DMS153 treated with DMSO at 0.1 percent for 48 hours (cell line): ENCODE measurements at regions not wholly inside any gene's neighbourhood (a gene's known extent, or its start where the extent isn't known, plus 50 kb on each side); places are given as distances from the start of the nearest gene placed in this dataset.
"Not testable (repeated sequence)": the region's sequence is repeated elsewhere in the genome, so short reads cannot be mapped to it uniquely, and the experiment has no call there.

ENCODE experiments used
- DNase-seq: peaks from one replicate; lab custom pipeline; 2025; ENCODE audit not compliant: unreplicated experiment; lab: John Stamatoyannopoulos, UW

GRCh38 chr19:30848636-30849425 lies 476.6 kb downstream of the ZNF536 start:
- DNase-seq = no peak

GRCh38 chr19:30846102-30846501 lies 473.9 kb downstream of the ZNF536 start:
- DNase-seq = no peak

GRCh38 chr19:30842926-30843325 lies 470.7 kb downstream of the ZNF536 start:
- no peak for DNase-seq

- no peak for DNase-seq
Observed at GRCh38 chr19:30841934-30842333, 469.8 kb downstream of the ZNF536 start.

- DNase-seq = no peak
Observed at GRCh38 chr19:30830875-30831274, 458.7 kb downstream of the ZNF536 start.

- DNase-seq = not testable (repeated sequence)
Observed at GRCh38 chr19:30825505-30825904, 453.3 kb downstream of the ZNF536 start.

GRCh38 chr19:30824809-30825208 lies 452.6 kb downstream of the ZNF536 start:
- DNase-seq = no peak

GRCh38 chr19:30817965-30818567 lies 445.9 kb downstream of the ZNF536 start:
- no peak for DNase-seq

- no peak for DNase-seq
Observed at GRCh38 chr19:30817197-30817596, 445.0 kb downstream of the ZNF536 start.

GRCh38 chr19:30815889-30816580 lies 443.9 kb downstream of the ZNF536 start:
- no peak for DNase-seq

- peak; percentile 33 for DNase-seq
Observed at GRCh38 chr19:30812099-30812678, 440.0 kb downstream of the ZNF536 start.

GRCh38 chr19:30811397-30812098 lies 439.4 kb downstream of the ZNF536 start:
- DNase-seq = no peak

- DNase-seq = no peak
Observed at GRCh38 chr19:30810726-30811125, 438.5 kb downstream of the ZNF536 start.

- DNase-seq = no peak
Observed at GRCh38 chr19:30807278-30807677, 435.1 kb downstream of the ZNF536 start.

- no peak for DNase-seq
Observed at GRCh38 chr19:30806311-30806710, 434.1 kb downstream of the ZNF536 start.

- no peak for DNase-seq
Observed at GRCh38 chr19:30804751-30805150, 432.6 kb downstream of the ZNF536 start.

GRCh38 chr19:30804333-30804732 lies 432.1 kb downstream of the ZNF536 start:
- DNase-seq = not testable (repeated sequence)

GRCh38 chr19:30802424-30803013 lies 430.3 kb downstream of the ZNF536 start:
- DNase-seq = no peak

GRCh38 chr19:30799865-30800755 lies 427.9 kb downstream of the ZNF536 start:
- no peak for DNase-seq

GRCh38 chr19:30795727-30796126 lies 423.5 kb downstream of the ZNF536 start:
- DNase-seq = no peak
